HAP-1 (cell line): ENCODE measurements at regions not wholly inside any gene's neighbourhood (a gene's known extent, or its start where the extent isn't known, plus 50 kb on each side); places are given as distances from the start of the nearest gene placed in this dataset.
"Not testable (repeated sequence)": the region's sequence is repeated elsewhere in the genome, so short reads cannot be mapped to it uniquely, and the experiment has no call there.

Experiments
- DNase-seq, 2 experiments: peaks; one replicate each; pipeline ENCODE4 v3.0.0-alpha.2; 2016 to 2020; ENCODE audit warnings: low spot score in 2 of 2
- H3K27me3 ChIP-seq: fragments of 250-450 bp; sonication (Bioruptor Pico); 2 replicates; pipeline ENCODE4 v1.5.1; 2020; ENCODE audit warnings: low read depth, mild to moderate bottlenecking, moderate library complexity
- H3K36me3 ChIP-seq: fragments of 250-450 bp; sonication (Bioruptor Pico); replicated peaks from 2 replicates; pipeline ENCODE4 v1.5.1; 2020; ENCODE audit warnings: mild to moderate bottlenecking
- H3K4me1 ChIP-seq: fragments of 250-450 bp; sonication (Bioruptor Pico); 2 replicates; pipeline ENCODE4 v1.5.1; 2020; ENCODE audit warnings: mild to moderate bottlenecking
- H3K4me3 ChIP-seq: fragments of 250-450 bp; sonication (Bioruptor Pico); 2 replicates; pipeline ENCODE4 v1.5.1; 2020; ENCODE audit warnings: mild to moderate bottlenecking, moderate library complexity
- H3K9me3 ChIP-seq: fragments of 250-450 bp; sonication (Bioruptor Pico); 2 replicates; pipeline ENCODE4 v1.5.1; 2020; ENCODE audit warnings: mild to moderate bottlenecking, moderate library complexity
- in situ Hi-C: fragments of 300-500 bp; cut with MboI; formaldehyde crosslinking; loops from 3 replicates; pipeline ENCODE4 v1.14.3; 2020; ENCODE audit warnings: low sequenced_read_pairs, inconsistent platforms, mixed read lengths

- H3K36me3 ChIP-seq, H3K27me3 ChIP-seq, H3K4me1 ChIP-seq, in situ Hi-C loops, H3K4me3 ChIP-seq, H3K9me3 ChIP-seq: not testable (repeated sequence)
- DNase-seq = peak in 1 of 2 experiments; percentile 10
Observed at GRCh38 chr9:65386191-65386590, 101.2 kb upstream of the FOXD4L5 start.

GRCh38 chr9:65385655-65386024 lies 100.6 kb upstream of the FOXD4L5 start:
- in situ Hi-C loops = not testable (repeated sequence)

GRCh38 chr9:65384759-65385654 lies 100.0 kb upstream of the FOXD4L5 start:
- in situ Hi-C loops, H3K4me1 ChIP-seq: not testable (repeated sequence)

More at GRCh38 chr9:65385655-65386024, 100.6 kb upstream of the FOXD4L5 start:
- not testable (repeated sequence) for DNase-seq, H3K9me3 ChIP-seq, H3K36me3 ChIP-seq, H3K4me1 ChIP-seq, H3K4me3 ChIP-seq, H3K27me3 ChIP-seq

GRCh38 chr9:65384066-65384465 lies 99.1 kb upstream of the FOXD4L5 start:
- H3K36me3 ChIP-seq, H3K4me1 ChIP-seq, in situ Hi-C loops, H3K9me3 ChIP-seq, DNase-seq, H3K4me3 ChIP-seq, H3K27me3 ChIP-seq: not testable (repeated sequence)

More at GRCh38 chr9:65384759-65385654, 100.0 kb upstream of the FOXD4L5 start:
- not testable (repeated sequence) for H3K27me3 ChIP-seq, DNase-seq, H3K36me3 ChIP-seq, H3K9me3 ChIP-seq, H3K4me3 ChIP-seq

- H3K36me3 ChIP-seq, H3K9me3 ChIP-seq, DNase-seq, H3K4me3 ChIP-seq, H3K27me3 ChIP-seq, H3K4me1 ChIP-seq, in situ Hi-C loops: not testable (repeated sequence)
Observed at GRCh38 chr9:65383646-65384045, 98.6 kb upstream of the FOXD4L5 start.

- in situ Hi-C loops, H3K4me3 ChIP-seq, DNase-seq, H3K36me3 ChIP-seq, H3K9me3 ChIP-seq, H3K27me3 ChIP-seq, H3K4me1 ChIP-seq: not testable (repeated sequence)
Observed at GRCh38 chr9:65382701-65383318, 97.8 kb upstream of the FOXD4L5 start.
